Liver (tissue), 8 donors: ENCODE measurements at regions not wholly inside any gene's neighbourhood (a gene's known extent, or its start where the extent isn't known, plus 50 kb on each side); places are given as distances from the start of the nearest gene placed in this dataset.

Source experiments
- DNase-seq: peaks from one replicate; pipeline ENCODE4 v3.0.0-alpha.2; 2017; ENCODE audit warnings: low spot score
- H3K27ac ChIP-seq, 2 donors: one replicate each; pipeline ENCODE4 v1.7.0; 2013; ENCODE audit warnings: inconsistent platforms in 2 of 2, low read length in 2 of 2, control low read depth in 1 of 2, low read depth in 1 of 2, mild to moderate bottlenecking in 1 of 2
- H3K27me3 ChIP-seq, 4 donors: one replicate each; pipeline versions ENCODE4 v1.6.1 to v1.7.0; 2013; ENCODE audit warnings: low read length in 3 of 4, inconsistent platforms in 1 of 4, mild to moderate bottlenecking in 1 of 4, moderate library complexity in 1 of 4; ENCODE audit not compliant: control insufficient read depth in 4 of 4, insufficient read depth in 4 of 4
- H3K36me3 ChIP-seq, 4 donors: one replicate each; pipeline versions ENCODE4 v1.6.1 to v1.7.0; 2013; ENCODE audit warnings: low read length in 3 of 4, mild to moderate bottlenecking in 3 of 4, low read depth in 1 of 4, moderate library complexity in 1 of 4; ENCODE audit not compliant: control insufficient read depth in 4 of 4, insufficient read depth in 3 of 4
- H3K4me1 ChIP-seq, 4 donors: one replicate each; pipeline versions ENCODE4 v1.6.1 to v1.7.0; 2013; ENCODE audit warnings: low read length in 3 of 4, mild to moderate bottlenecking in 3 of 4, moderate library complexity in 1 of 4; ENCODE audit not compliant: control insufficient read depth in 4 of 4, insufficient read depth in 4 of 4
- H3K4me3 ChIP-seq, 3 donors: one replicate each; pipeline versions ENCODE4 v1.6.1 to v1.7.0; 2013; ENCODE audit warnings: low read length in 3 of 3, control low read depth in 1 of 3, low read depth in 1 of 3, mild to moderate bottlenecking in 1 of 3
- H3K9ac ChIP-seq, 2 donors: one replicate each; pipeline ENCODE4 v1.7.0; 2013; ENCODE audit warnings: low read length in 2 of 2, mild to moderate bottlenecking in 2 of 2, moderate library complexity in 2 of 2, control low read depth in 1 of 2, low read depth in 1 of 2
- H3K9me3 ChIP-seq, 4 donors: one replicate each; pipeline versions ENCODE4 v1.6.1 to v1.7.0; 2013; ENCODE audit warnings: low read length in 3 of 4; ENCODE audit not compliant: control insufficient read depth in 4 of 4
- ATF3 ChIP-seq: IDR thresholded peaks from 2 replicates; pipeline ENCODE4 v1.6.1; 2016; ENCODE audit warnings: antibody characterized with exemption
- EGR1 ChIP-seq, 2 donors: IDR thresholded peaks; 2 replicates each; pipeline ENCODE4 v1.6.1; 2016 to 2018; ENCODE audit warnings: antibody characterized with exemption in 2 of 2, low read depth in 2 of 2
- FOXA1 ChIP-seq: IDR thresholded peaks from 2 replicates; pipeline ENCODE4 v1.6.1; 2016; ENCODE audit warnings: antibody characterized with exemption
- FOXA2 ChIP-seq: IDR thresholded peaks from 2 replicates; pipeline ENCODE4 v1.6.1; 2016; ENCODE audit warnings: antibody characterized with exemption
- GABPA ChIP-seq, 2 donors: IDR thresholded peaks in 1 of 2; conservative IDR thresholded peaks in 1 of 2; 2 replicates each; pipeline ENCODE4 v1.6.1; 2016; ENCODE audit warnings: antibody characterized with exemption in 2 of 2, mild to moderate bottlenecking in 1 of 2, moderate library complexity in 1 of 2
- HNF4A ChIP-seq, 2 donors: conservative IDR thresholded peaks; 2 replicates each; pipeline ENCODE4 v1.6.1; 2016; ENCODE audit warnings: antibody characterized with exemption in 2 of 2, mild to moderate bottlenecking in 2 of 2
- JUND ChIP-seq, 2 donors: IDR thresholded peaks; 2 replicates each; pipeline ENCODE4 v1.6.1; 2016; ENCODE audit warnings: antibody characterized with exemption in 2 of 2
- NR2F2 ChIP-seq: IDR thresholded peaks from 2 replicates; pipeline ENCODE4 v1.6.1; 2016; ENCODE audit warnings: antibody characterized with exemption
- RAD21 ChIP-seq, 2 donors: IDR thresholded peaks; 2 replicates each; pipeline ENCODE4 v1.6.1; 2016; ENCODE audit warnings: antibody characterized with exemption in 2 of 2, mild to moderate bottlenecking in 2 of 2
- REST ChIP-seq: IDR thresholded peaks from 2 replicates; pipeline ENCODE4 v1.6.1; 2016; ENCODE audit warnings: antibody characterized with exemption, mild to moderate bottlenecking
- RXRA ChIP-seq, 2 donors: IDR thresholded peaks; 2 replicates each; pipeline ENCODE4 v1.6.1; 2017 to 2018; ENCODE audit warnings: antibody characterized with exemption in 2 of 2, mild to moderate bottlenecking in 1 of 2
- SP1 ChIP-seq: IDR thresholded peaks from 2 replicates; pipeline ENCODE4 v1.6.1; 2018; ENCODE audit warnings: antibody characterized with exemption, mild to moderate bottlenecking
- TAF1 ChIP-seq: conservative IDR thresholded peaks from 2 replicates; pipeline ENCODE4 v1.6.1; 2016; ENCODE audit warnings: antibody characterized with exemption, mild to moderate bottlenecking
- YY1 ChIP-seq: IDR thresholded peaks from 2 replicates; pipeline ENCODE4 v1.6.1; 2016; ENCODE audit warnings: antibody characterized with exemption, mild to moderate bottlenecking
- ZBTB33 ChIP-seq: IDR thresholded peaks from 2 replicates; pipeline ENCODE4 v1.6.1; 2016; ENCODE audit warnings: antibody characterized with exemption
- WGBS: extraction: QIAGEN DNeasy Blood & Tissue Kit; methylation state at CpG from one replicate; pipeline ENCODE4 v1.1.7; 2013; 5-methylcytosine and 5-hydroxymethylcytosine counted together
- TF ChIP-seq, protein P1 (sequence below): fragments of 150-350 bp; IDR thresholded peaks from 2 replicates; pipeline ENCODE4 v1.5.1; 2017; ENCODE audit warnings: improper control_type of control experiment, low read depth, low read length; ENCODE audit not compliant: missing input control
- donor health status: healthy.
- donor health status: healthy.
- donor health status: healthy.
- donor health status: healthy.
- donor health status: healthy.

DNA sequence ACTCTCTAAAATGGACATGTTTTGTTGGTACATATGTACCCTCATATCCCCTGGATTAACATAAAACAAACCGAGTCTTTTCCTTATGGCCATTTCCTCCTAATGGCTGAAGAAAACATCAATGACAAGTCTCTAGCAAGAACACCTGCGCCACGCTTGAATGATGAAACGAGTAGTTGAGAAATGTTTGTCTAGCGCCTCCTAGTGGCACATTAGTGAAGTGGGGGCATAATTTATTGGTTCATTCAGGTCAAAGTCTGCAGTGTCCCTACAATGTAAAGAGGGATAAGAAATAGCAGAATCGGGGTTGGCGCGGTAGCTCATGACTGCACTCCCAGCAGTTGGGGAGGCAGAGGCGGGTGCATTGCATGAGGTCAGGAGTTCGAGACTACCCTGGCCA is 391.8 kb upstream of the USP9Y start:
- Histone ChIP-seq H3K4me3 (no peak overlapping the region), H3K27ac (no peak overlapping the region), H3K36me3 (no peaks in the 10 kb centered on the region), H3K9me3 (no peaks in the 10 kb centered on the region), H3K27me3 (no peaks in the 10 kb centered on the region), H3K9ac (no peak overlapping the region), H3K4me1 (no peaks in the 10 kb centered on the region)
- WGBS: 27% methylated on average over 10 of the region's 10 CpGs
- no peak for DNase-seq
- TF ChIP-seq EGR1 (IDR thresholded peaks at IDR 0.05; ENCODE audit: low read depth in 2 of 2) (no peak), ATF3 (no peak)
- TF ChIP-seq, protein P1, sequence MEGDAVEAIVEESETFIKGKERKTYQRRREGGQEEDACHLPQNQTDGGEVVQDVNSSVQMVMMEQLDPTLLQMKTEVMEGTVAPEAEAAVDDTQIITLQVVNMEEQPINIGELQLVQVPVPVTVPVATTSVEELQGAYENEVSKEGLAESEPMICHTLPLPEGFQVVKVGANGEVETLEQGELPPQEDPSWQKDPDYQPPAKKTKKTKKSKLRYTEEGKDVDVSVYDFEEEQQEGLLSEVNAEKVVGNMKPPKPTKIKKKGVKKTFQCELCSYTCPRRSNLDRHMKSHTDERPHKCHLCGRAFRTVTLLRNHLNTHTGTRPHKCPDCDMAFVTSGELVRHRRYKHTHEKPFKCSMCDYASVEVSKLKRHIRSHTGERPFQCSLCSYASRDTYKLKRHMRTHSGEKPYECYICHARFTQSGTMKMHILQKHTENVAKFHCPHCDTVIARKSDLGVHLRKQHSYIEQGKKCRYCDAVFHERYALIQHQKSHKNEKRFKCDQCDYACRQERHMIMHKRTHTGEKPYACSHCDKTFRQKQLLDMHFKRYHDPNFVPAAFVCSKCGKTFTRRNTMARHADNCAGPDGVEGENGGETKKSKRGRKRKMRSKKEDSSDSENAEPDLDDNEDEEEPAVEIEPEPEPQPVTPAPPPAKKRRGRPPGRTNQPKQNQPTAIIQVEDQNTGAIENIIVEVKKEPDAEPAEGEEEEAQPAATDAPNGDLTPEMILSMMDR: peak; percentile 15

DNA sequence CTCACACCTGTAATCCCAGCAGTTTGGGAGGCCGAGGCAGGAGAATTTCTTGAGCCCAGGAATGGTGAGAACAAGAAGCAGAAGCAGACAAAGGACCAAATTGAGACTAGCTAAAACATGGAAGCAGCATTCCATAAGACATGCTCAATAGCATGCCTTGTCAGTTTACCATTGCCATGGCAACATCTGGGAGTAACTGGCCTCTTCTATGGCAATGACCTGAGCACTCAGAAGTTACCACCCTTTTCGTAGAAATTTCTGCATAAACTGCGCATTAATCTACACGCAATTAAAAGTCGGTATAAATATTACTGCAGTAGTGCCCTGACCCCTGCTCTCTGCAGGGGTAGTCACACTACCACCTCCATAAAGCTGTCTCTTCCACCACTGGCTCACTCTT is 390.2 kb upstream of the USP9Y start:
- H3K9ac ChIP-seq: no peak overlapping the region
- TF ChIP-seq ZBTB33: no peak
- no peak for TF ChIP-seq RAD21 (IDR thresholded peaks at IDR 0.05)
- no peak for TF ChIP-seq ATF3
- TF ChIP-seq FOXA2: no peak
- TF ChIP-seq SP1: no peak
- no peak for TF ChIP-seq EGR1 (IDR thresholded peaks at IDR 0.05; ENCODE audit: low read depth in 2 of 2)
- TF ChIP-seq HNF4A (conservative IDR thresholded peaks at IDR 0.05): no peak
- TF ChIP-seq RXRA (IDR thresholded peaks at IDR 0.05): no peak
- TF ChIP-seq TAF1: no peak
- no peak for TF ChIP-seq GABPA (IDR thresholded peaks at IDR 0.05 in 1 of 2, conservative IDR thresholded peaks at IDR 0.05 in 1 of 2)
- TF ChIP-seq JUND (IDR thresholded peaks at IDR 0.05): no peak
- TF ChIP-seq YY1: no peak
- TF ChIP-seq FOXA1: no peak
- TF ChIP-seq NR2F2: no peak
- no peak for TF ChIP-seq REST
- DNase-seq: no peak
- H3K36me3 ChIP-seq: no peaks in the 10 kb centered on the region
- H3K9me3 ChIP-seq: no peaks in the 10 kb centered on the region
- no peaks in the 10 kb centered on the region for H3K27me3 ChIP-seq
- H3K4me3 ChIP-seq: no peak overlapping the region
- H3K27ac ChIP-seq: no peak overlapping the region
- H3K4me1 ChIP-seq: no peaks in the 10 kb centered on the region
- 92% methylated on average over 5 of the region's 5 CpGs for WGBS
